Activated gamma-delta T cell treated with anti-CD3 and anti-CD28 coated beads, Interleukin-2, amount 50 U/mL, for 16 hours (primary cell): ENCODE measurements at regions not wholly inside any gene's neighbourhood (a gene's known extent, or its start where the extent isn't known, plus 50 kb on each side); places are given as distances from the start of the nearest gene placed in this dataset.
"Not testable (repeated sequence)": the region's sequence is repeated elsewhere in the genome, so short reads cannot be mapped to it uniquely, and the experiment has no call there.

Experiments used
- DNase-seq: peaks from one replicate; pipeline ENCODE4 v3.0.0-alpha.2; 2020; ENCODE audit warnings: low read depth

DNA sequence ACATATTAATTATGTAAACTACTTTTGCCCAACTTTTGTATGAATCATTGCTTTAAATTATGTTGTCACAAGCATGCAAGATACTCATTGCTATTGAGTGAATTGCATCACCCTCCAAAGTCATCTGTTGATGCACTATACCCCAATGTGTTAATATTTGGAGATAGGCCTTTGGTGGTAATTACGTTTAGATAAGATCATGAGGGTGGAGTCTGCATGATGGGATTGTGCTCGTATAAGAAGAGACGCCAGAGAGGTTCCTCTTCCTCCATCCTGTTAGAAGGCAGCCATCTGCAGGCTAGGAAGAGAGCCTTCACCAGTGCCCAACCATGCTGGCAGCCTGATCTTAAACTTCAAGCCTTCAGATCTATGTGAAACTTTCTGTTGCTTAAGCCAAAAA is 95.3 kb upstream of the MAGI2 start:
- DNase-seq: no peak

DNA sequence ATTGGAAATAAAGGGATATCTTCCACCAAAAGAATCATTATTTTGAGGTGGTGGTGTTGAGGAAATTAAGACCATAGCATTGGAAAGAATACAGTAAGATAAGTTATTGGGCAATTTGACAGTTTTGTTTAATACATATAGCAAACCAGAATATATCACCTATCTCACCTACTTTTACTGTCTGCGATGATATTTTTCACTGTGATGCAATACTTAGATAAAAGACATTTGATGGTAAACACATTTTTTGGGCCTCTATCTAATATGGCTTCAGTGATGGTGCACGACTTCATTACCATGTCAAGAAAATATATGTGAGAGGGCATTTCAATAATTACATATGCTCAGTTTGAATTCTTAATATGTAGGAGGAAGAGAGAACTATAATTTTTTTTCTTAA is 93.7 kb upstream of the MAGI2 start:
- no peak for DNase-seq

DNA sequence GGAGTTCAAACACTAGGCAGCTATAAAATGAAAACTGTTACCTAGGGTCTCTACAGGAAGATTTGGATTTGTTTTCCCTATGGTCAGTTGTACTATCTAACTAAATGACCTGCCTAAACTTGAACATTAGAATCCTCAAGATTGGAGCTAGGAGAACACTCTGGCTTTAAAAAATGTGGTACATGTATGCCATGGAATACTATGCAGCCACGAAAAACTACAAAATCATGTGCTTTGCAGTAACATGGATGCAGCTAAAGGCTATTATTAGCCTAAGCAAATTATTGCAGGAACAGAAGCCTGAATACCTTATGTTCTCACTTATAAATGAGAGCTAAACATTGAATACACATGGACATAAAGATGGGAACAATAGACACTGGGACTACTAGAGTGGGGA is 87.1 kb upstream of the MAGI2 start:
- DNase-seq: no peak

DNA sequence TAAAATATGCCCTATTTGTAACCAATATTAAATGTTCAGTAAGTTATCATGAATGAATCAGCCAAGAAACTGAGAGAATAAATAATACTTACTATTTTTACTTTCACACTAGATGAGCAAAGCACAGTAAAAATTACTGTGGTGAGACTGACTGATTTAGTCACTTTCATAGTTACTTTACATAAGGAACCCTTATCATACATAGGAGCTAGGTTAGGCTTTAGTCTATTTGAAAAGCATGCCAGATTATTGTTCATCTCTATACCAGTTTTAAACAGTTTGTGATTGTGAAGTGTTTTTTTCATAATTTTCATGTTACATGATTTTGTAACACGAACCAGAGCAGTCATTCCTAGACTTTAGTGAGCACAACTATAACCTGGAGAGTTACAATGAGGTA is 80.7 kb upstream of the MAGI2 start:
- DNase-seq: no peak

DNA sequence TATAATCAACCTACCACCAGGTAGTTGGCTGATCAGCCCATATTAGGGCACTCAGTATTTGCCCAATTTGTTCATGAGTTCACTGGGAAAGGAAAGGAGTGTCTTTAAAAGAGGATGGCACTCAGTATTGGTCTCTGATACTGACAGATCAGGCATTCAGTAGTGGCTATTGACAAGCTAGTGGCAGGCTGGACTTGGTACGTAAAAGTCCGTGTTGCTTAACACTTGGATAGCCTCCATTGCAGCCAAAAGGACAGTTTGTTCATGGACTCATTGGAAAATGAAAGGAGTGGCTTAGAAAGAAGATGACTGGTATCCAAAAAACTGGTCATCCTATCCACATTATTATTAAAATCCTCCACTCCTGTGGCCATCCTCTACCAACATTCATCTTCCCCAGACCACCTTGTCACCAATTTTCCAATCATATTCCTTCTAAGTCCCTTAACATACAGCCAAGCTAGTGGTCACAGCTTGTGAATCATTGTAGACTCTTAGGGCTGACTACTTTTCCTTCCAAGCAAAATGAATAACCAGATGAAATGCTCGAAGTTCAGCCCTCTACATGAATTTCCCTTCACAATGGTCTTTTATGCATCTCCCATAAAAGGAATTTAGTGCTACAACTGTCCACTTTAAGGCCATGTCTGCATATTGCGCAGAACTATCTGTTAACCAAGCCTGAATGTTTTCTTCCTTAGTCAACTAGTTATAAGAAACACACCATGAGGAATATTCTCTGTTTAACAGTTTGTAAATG is 78.6 kb upstream of the MAGI2 start:
- DNase-seq: no peak

DNA sequence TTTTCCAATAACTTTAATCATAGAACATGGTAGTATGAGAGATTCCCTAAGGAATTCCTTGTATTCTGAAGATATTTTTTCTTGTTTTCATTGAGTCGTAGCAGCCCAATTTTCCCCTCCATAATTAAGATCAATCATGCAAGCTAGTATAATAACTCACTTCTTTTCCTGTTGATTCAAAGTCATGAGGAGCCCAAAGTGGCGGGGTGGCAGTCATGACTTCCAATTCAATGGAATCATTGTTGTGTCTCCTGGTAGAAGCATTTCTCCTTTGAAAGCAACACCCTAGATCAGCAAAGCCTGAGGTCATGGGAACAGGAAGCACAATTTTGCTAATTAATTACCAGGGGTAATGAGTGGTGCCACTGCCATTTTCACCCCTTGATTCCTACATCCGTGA is 77.6 kb upstream of the MAGI2 start:
- no peak for DNase-seq

DNA sequence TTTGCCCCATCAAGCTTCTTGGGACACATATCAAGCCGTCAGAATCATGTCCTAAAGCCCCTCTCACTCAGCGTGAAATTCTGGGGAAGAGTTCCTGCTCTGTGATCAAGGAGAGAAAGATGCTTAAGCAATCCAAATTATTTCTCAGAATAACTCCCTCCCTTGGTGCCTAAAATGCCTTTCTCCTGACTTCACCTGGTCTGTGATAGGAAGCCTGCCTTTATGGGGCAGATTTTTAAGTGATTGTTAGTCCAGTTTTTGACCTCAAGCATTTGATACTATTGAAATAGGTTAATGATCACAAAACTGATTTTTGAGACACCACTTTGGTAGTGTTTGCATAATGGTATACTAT is 76.4 kb upstream of the MAGI2 start:
- no peak for DNase-seq

DNA sequence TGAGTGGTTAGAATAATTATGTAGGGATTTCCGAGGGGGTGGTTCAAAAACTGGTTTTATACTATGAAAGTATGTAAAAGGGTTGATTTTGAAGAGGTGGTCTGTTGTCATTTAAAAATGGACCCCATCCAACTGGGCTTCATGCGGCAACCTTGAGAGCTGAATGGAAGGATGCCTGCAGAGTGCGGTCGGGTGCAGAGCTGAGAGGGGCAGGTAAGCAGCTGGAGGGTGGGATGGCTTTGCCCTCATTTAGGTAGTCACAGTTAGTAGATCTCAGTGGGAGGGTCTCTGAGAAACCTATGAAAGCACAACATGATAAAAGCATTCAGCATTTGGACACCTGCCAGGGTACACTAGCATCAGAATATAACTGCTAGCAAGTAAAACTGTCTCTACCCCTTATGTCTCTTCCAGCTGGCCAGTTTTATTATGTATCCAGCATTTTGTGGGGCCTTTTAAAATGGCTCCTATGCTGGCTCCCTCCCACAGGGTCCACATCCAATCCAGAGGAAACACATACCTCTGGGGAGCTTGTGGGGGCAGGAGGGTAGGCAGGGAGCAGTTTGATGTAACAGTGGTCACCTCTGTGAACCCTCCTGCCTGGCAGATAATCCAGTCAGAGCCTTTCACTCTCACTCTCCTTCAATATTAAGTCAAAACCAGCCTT is 75.9 kb upstream of the MAGI2 start:
- no peak for DNase-seq

DNA sequence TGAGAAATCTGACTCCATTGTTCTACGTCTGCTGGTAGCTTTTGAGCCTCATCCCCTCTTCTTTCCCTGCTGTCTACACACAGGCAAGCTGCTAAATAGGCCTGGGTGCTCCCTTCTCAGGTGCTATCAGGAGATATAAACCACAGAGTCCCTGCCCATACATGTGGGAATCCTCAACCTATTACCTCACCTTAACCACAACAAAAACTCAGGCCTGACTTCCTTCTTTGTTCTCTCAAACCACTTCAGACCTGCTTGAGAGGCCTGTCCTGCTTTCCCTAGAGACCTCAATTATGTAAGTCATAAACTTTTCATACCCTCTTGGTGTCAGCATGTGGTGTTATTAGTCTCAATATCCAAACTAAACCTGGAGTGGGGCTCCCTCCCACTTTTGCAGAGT is 75.0 kb upstream of the MAGI2 start:
- no peak for DNase-seq

DNA sequence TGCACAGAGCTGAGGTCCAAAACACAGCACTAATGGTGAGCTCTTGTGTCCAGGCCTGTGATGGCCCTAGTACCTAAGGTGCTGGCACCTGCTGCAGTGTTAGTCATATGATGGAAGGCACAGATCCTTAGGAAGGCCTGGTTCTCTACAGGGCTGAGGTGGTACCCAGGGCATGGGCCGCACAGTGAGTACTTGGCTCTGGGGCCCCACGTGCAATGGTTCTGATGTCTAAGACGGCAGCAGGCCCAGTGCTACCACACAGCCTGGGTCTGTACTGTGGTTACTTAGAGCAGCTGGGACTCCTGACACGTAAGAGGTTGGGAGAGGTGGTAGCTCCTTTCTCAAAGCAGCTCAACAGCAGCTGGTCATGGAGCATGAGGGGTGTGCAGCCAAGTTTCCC is 70.6 kb upstream of the MAGI2 start:
- no peak for DNase-seq

DNA sequence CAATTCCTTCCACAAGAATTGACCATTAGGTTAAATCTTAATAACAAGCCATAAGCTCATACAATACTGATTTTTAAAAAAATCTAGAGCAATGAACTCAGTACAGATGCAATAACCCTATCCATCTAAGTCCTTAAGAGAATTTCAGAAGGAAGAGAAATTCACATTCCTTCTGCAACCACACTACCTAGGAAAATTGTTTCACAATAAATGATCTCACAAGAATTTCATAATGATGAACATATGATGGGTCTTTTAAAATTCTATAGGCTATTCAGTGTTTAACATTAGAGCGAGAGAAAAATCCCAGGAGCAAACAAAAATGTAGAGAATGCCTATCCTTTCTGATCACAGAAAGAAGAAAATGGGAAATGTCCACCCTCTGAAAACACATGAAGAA is 70.0 kb upstream of the MAGI2 start:
- DNase-seq: no peak

DNA sequence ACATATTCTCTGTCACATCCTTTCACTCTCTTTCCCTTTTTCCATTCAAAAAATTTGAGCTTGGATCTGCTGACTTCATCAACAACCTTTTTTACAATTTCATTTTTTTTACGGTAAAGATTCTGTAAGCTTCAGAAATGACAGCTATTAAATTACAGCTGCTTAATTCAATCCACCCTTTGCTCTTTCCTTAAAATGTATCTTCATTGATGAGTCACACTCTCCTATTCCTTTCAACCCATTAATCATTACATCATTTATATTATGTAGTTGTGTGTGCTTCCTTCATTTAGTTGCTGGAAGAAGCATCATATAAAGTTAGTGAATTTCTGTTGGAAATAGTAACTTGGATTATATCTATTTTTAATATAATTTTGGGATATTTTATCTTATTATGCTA is 67.1 kb upstream of the MAGI2 start:
- DNase-seq: no peak

DNA sequence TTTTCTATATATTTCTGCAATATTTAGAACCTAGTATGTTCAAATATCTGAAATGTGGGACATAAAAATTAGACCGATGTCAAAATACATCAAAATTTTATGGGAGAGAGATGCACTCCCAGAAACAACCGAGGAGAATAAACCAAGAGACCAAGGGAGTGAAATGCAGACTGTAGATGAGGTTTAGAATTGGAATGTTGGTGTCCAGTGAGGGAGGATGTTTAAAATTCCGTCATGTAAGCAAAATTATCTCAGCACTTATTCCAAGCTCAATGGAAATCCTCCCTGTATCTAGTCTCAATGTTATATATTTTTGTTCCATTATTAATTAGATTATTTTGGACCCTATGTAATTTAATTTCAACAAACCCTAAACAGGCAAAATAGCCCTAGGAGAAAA is 61.9 kb upstream of the MAGI2 start:
- DNase-seq: no peak

DNA sequence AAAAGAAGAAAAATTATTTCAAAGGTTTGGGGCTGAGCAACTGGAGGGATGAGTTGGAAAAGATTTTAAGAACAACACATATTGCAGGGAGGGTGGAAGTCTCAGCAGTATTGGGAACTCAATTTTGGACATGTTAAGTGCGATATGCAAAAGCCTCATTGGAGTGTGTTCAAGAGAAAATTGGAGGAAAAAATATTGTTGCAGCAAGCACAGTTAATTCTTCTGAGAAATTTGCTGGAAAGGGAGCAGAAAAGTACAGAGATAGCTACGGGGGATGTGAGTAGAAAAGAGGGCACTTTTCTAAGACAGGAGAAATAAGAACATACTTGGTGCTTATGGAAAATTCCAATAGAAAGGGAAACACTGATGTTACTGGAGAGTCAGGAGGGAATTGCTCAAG is 59.8 kb upstream of the MAGI2 start:
- no peak for DNase-seq

DNA sequence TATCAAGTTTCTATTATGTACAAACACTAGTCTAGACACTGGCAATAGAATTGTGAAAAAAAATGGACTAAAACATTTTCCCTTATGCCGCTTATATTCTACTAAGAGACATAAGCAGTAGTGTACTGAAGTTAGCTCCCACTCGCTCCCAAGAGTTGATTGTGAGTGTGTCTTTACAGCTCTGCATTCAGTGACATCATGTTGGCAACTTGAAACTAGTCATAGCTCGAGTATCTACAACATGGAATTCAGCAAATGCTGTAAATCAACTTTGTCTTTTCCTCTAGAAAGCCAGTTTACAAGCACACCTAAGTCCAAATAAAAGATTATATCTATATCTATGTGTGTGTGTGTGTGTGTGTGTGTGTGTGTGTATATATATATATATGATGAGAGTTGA is 58.8 kb upstream of the MAGI2 start:
- no peak for DNase-seq

DNA sequence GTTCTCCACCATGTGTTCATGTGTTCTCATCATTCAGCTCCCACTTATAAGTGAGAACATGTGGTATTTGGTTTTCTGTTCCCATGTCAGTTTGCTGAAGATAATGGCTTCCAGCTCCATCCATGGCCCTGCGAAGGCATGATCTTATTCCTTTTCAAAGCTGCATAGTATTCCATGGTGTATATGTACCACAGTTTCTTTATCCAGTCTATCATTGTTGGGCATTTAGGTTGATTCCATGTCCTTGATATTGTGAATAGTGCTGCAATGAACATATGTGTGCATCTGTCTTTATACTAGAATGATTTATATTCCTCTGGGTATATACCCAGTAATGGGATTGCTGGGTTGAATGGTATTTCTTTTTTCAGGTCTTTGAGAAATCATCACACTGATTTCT is 57.6 kb upstream of the MAGI2 start:
- DNase-seq: not testable (repeated sequence)

DNA sequence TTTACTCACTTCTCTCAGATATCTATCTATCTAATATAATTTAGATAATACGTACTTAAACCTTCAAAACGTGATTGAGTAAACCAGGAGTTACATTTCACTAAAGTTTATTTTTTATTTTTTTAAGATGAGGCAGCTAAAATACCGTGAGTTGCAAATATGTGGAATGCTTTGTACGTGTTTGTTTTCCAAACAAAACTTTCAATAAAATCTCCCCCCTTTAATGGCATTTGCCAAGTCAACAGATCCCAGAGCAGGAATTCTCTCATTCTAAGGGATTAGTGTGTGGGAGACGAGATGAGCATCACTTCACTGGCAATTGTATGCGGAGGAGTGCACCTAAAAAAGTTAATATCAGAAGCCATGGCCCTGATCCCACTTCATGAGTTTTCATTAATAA is 53.7 kb upstream of the MAGI2 start:
- no peak for DNase-seq

DNA sequence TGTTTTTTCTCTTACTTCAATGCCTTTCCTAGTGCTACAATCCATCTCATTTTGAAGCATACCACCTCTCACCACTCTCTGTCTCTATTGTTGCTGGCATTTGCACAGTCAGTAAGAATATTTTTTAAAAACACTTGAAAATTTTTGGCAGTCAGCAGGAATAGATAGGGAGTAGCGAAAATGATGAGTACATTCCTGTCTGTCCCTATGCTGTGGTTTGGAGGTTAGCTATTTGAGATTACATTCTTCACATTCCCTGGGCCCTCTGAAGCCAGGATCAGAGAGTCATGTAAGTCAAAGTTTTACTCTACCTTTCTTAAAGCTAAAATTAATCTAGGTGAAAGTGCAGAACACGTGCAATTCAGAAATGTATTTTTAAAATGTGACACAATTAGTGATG is 53.0 kb upstream of the MAGI2 start:
- DNase-seq: no peak

DNA sequence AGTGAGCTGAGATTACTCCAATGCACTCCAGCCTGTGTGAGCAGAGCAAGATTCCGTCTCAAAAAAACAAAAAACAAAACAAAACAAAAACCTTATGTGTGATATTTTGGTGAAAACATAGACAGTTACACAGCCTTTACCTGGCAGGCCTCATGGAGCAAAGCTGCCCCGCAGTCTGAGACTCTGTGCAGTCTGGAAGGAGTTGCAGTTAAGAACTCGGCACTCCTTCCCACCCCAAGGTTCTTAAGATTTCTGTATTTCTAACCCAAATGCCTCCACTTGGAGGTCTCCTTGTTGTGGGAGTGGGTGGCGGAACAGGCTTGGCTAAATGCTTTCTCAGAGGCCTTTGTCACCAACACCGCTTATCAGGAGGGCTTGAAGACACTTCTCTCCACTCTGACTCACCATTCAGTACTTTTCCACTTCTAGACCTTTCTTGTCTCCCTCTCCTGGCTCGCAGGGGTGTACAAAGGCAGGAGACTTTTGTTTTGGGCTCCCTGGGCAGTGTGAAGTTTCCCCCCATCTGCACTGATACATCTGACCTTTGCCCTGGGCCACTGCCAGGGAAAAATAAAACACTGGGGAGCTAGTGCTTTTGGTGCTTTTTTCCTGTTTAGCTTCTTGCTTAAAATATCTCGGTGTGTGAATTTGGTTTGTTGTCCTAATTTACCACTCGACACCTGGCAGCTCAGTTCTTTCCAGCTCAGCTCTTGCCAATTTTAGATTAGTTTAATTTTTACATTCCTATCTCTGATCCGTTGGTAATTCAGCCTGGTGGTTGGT is 51.3 kb upstream of the MAGI2 start:
- no peak for DNase-seq
